ENCODE measurements at regions not wholly inside any gene's neighbourhood (a gene's known extent, or its start where the extent isn't known, plus 50 kb on each side); places are given as distances from the start of the nearest gene placed in this dataset.

- Mint-ChIP-seq H3K27me3 (peaks cover 29% of the 10 kb centered on the region), H3K36me3 (no peaks in the 10 kb centered on the region), H3K9me3 (no peaks in the 10 kb centered on the region), H3K4me1 (ENCODE audit: unreplicated experiment) (peaks cover 12% of the 10 kb centered on the region), H3K27ac (no peak overlapping the region), H3K4me3 (peak overlapping the region; percentile 81)
- DNase-seq (ENCODE audit: extremely low spot score, unreplicated experiment): no peak
- no peak for TF ChIP-seq CTCF (conservative IDR thresholded peaks at IDR 0.05)
Observed at GRCh38 chr7:1290026-1290678, 57.5 kb downstream of the UNCX start.

GRCh38 chr7:1290679-1291356 is 58.1 kb downstream of the UNCX start:
- Mint-ChIP-seq H3K9me3 (no peaks in the 10 kb centered on the region), H3K4me1 (ENCODE audit: unreplicated experiment) (peaks cover 12% of the 10 kb centered on the region), H3K27me3 (peaks cover 29% of the 10 kb centered on the region), H3K36me3 (no peaks in the 10 kb centered on the region), H3K27ac (no peak overlapping the region), H3K4me3 (peak overlapping the region; percentile 5)
- no peak for DNase-seq (ENCODE audit: extremely low spot score, unreplicated experiment)
- no peak for TF ChIP-seq CTCF (conservative IDR thresholded peaks at IDR 0.05)

- H3K9me3 Mint-ChIP-seq: no peaks in the 10 kb centered on the region
- no peak overlapping the region for H3K27ac Mint-ChIP-seq
- no peaks in the 10 kb centered on the region for H3K36me3 Mint-ChIP-seq
- no peak for DNase-seq (ENCODE audit: extremely low spot score, unreplicated experiment)
- peak overlapping the region; percentile 5 for H3K4me3 Mint-ChIP-seq
- H3K27me3 Mint-ChIP-seq: peaks cover 29% of the 10 kb centered on the region
- TF ChIP-seq CTCF (conservative IDR thresholded peaks at IDR 0.05): no peak
- peaks cover 12% of the 10 kb centered on the region for H3K4me1 Mint-ChIP-seq (ENCODE audit: unreplicated experiment)
Observed at GRCh38 chr7:1291357-1291689, 58.7 kb downstream of the UNCX start.

- Mint-ChIP-seq H3K27me3 (peaks cover 31% of the 10 kb centered on the region), H3K4me3 (no peak overlapping the region), H3K36me3 (no peaks in the 10 kb centered on the region), H3K27ac (no peak overlapping the region), H3K4me1 (ENCODE audit: unreplicated experiment) (peaks cover 12% of the 10 kb centered on the region), H3K9me3 (no peaks in the 10 kb centered on the region)
- TF ChIP-seq CTCF (conservative IDR thresholded peaks at IDR 0.05): no peak
- DNase-seq (ENCODE audit: extremely low spot score, unreplicated experiment): no peak
Observed at GRCh38 chr7:1291845-1292765, 59.4 kb downstream of the UNCX start.

- Mint-ChIP-seq H3K27me3 (peaks cover 36% of the 10 kb centered on the region), H3K27ac (no peak overlapping the region), H3K4me1 (ENCODE audit: unreplicated experiment) (peaks cover 16% of the 10 kb centered on the region), H3K4me3 (no peak overlapping the region), H3K9me3 (no peaks in the 10 kb centered on the region), H3K36me3 (no peaks in the 10 kb centered on the region)
- no peak for TF ChIP-seq CTCF (conservative IDR thresholded peaks at IDR 0.05)
- DNase-seq (ENCODE audit: extremely low spot score, unreplicated experiment): no peak
Observed at GRCh38 chr7:1292972-1293830, 60.5 kb downstream of the UNCX start.

Data from type B pancreatic cell (in vitro differentiated cells).